DLD1 (cell line): ENCODE measurements at regions not wholly inside any gene's neighbourhood (a gene's known extent, or its start where the extent isn't known, plus 50 kb on each side); places are given as distances from the start of the nearest gene placed in this dataset.
"Not testable (repeated sequence)": the region's sequence is repeated elsewhere in the genome, so short reads cannot be mapped to it uniquely, and the experiment has no call there.

Experiments
- in situ Hi-C: cut with HindIII; loops from 2 replicates; pipeline ENCODE4 v1.10.0; 2017; ENCODE audit warnings: low sequenced_read_pairs

DNA sequence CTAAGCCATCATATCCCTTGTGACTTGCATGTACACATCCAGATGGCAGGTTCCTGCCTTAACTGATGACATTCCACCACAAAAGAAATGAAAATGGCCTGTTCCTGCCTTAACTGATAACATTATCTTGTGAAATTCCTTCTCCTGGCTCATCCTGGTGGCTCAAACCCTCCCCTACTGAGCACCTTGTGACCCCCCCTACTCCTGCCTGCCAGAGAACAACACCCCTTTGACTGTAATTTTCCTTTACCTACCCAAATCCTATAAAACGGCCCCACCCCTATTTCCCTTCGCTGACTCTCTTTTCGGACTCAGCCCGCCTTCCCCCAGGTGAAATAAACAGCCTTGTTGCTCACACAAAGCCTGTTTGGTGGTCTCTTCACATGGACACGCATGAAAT lies 390.0 kb downstream of the TUSC1 start:
- in situ Hi-C loops = not testable (repeated sequence)

DNA sequence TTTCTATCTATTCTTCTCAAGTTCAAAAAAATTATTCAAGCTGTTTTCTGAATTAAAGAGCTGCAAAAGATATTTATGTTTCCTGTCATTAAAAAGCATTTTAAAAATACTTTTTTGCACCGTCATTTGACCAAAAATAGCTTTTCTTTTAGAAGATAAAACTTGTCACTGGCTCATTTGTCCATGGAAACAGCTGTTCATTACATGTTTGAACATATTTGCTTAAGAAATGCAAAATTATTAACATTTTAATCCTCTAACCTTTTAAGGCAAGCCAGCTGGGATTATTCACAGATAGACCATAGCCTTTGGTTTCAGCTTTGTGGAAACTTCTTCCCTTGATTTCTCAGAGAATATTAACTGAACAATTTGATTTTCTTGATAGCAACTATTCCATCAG lies 393.9 kb downstream of the TUSC1 start:
- in situ Hi-C loops = no loop called here

DNA sequence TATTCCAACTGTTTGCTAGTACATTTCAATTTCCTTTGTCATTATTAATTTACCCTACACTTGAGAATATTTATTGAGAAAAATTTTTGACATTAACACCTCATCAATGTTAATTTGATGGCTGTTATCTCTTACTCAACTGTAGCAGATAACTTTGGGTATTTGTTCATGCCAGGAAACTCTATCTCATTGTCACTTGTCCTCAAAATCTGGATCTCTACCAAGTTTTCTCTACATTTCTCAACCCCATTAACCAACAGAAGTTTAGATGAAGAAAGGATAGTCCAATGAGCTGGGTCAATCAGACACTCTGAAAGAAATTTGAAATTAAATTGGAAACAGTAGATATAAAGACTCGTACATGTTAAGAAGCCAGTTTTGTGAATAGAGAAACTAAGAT lies 395.3 kb downstream of the TUSC1 start:
- in situ Hi-C loops = no loop called here

DNA sequence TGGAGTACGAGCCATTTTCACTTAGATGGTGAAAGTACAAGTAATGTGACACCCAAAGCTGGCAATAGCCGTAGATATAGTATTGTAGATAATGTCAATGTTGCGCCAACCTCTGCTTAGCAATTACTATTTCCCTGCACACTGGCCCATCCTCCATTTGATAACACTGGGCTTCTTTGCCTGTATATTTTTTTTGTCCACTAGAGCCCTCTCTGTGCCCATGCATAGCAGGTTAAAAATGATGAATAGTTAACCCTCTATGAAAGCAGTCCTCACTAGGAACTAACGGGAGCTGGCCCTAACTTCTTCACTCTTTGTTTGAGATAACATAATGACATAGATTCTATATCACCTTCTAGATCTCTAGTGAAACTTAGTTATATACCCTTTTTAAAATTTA lies 416.8 kb downstream of the TUSC1 start:
- in situ Hi-C loops = no loop called here

DNA sequence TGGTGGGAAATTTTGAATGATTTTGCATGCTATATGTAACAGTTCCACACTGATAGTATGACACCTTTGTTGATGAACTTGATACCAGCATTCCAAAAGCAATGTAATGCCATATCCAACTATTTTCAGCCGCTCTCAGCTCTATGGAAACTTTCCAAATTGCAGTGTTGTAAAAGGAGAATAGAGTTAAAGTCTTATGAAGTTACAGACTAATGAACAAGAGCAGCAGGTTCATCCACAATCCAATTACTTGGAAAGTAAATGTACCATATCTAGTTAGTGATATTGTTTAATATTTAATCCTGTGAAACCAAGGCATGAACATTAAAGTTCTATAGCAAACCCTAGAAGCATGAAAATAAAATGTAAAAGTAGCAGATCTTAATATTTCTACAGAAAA lies 418.2 kb downstream of the TUSC1 start:
- in situ Hi-C loops = no loop called here

DNA sequence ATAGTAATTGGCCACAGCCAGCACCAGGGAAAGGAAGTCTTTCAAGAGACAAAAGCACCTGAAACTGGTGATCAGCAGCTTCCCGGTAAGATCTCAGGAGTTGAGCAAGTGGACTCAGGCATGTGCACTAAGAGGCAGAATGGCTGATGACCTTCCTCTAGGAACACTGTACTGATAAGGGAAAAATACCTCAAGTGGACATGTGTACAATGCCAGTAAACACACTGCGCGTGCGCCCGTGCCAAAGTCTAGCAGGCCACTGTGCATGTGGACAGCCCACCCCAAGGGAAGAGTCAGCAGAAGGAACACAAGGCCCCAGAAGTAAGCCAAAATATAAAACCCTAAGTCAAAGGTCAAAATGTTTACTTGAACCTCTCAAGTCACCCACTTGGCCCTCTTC lies 423.0 kb downstream of the TUSC1 start:
- in situ Hi-C loops = no loop called here

DNA sequence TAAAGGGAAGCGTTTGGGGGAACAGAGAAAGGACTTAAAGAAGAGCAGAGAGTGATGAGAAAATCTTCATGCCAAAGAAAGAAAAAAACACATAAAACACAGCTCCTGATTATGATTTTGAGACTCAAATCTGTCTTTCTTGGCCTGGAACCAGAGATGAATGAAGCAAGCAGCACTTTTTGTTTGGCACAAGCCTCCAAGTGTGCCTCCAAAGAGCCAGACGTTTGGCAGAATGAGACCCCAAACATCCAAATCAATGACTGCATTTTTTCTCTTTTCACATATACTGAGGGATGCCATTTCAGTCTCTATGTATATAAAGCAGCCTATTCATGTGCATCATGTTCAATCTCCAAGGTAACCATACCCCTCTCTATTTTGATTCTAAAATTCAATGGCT lies 424.2 kb downstream of the TUSC1 start:
- in situ Hi-C loops = no loop called here

DNA sequence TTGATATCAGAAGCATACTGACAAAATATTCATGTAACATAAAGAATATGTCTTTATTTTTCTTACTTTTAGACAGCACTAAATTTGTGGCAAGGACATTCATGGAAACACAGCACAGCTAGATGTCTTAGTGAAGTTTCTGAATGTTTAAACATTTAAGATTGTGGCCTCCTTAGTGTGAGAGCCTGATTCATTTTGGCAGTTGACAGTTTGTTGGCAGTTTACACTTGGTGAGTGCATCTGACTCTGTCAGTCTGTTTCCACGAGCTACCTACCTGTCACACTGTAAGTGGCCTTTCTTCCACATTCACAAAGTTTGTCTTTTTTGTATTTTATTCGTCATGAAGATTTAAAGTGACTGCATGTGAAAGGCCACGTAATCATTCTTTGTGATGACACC lies 436.8 kb downstream of the TUSC1 start:
- in situ Hi-C loops = no loop called here

DNA sequence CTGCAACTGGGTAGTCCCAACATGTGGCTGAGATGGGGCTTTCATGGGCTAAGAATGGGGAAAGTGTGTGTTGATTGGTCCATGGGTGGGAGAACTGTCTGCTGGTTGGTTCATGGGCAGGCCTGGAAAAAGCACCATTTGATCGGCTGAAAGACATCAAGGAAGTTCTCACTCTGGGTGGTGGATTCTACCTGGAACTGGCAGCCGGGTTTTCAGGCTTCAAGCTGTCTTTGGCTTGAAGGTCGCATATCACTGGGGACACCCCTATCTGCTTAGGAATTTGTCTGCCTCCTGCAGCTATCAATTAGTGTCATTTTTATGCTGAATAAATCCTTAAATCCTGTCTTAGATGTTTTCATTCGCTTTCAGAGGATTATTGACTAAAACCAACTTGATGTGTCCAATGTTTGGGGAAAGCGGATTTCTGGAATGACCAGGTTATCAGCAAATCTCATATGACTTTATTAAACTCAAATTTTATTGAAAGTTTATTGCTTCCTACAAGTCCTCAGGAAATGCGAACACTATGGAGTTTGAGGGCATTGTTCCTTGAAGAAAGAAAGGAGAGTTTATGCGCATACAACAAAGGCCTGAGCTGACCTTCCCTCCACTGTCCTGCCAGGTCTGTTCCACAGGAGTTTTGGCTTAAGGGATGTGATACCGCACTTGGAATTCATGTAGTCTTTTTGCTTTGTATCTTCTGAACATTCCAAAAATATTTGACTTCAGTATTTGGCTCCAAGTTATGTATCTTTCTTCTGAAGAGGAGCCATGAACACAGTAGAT lies 451.1 kb downstream of the TUSC1 start:
- in situ Hi-C loops = no loop called here

DNA sequence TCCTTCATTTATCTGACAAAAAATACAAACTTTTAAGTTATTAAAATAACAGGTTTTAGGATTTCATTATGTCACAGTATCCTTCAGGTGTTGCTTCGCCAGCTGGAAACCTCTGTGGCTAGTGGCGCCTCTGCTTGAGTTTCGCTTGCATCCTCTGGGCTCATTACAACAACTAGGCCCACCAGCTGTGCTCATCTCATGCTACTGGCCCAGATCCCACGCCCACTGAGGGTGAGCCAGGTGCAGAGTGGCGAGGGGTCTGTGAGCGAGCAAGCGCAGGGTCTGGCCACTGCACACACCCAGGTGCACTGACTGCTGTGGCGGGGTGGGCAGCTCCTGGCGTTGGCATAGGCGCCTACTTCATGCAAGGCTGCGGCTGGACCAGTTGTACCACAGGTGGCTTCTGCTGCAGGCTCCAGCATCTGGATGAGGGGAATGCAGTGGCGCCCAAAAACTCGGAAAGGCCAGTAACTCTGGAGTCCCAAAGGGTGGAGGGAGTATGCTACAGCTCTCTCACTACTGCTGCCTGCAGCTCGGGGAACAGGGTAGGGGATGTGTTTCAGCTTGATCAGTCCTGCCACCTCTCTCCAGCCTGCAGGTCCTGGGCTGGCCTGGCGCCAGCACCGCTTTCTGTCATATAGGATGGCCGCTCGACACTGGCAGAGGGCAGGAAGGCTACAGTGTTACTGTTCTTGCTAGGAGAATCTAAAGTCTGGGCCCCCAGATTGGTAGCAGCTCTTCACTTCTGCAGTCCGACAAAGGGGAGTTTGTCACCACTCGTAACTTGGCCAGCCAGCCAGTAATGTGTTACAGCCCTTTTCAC lies 452.1 kb downstream of the TUSC1 start:
- in situ Hi-C loops = no loop called here

DNA sequence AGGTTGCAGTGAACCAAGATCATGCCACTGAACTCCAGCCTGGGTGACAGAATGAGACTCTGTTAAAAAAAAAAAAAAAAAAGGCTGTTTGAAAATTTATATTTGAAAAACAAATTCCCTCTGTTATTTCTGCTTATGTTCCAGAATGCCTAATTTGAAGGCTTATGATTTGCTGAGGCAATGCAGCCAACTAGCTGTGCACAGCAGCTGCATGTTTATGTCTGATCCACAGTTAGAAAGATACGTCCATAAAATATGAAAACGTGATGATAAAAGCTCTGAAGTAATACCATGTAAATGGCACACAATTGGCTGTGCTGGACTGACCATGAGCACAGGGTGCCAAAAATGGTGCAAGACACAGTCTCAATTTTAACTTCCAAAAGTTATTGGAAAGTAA lies 453.2 kb downstream of the TUSC1 start:
- in situ Hi-C loops = no loop called here

DNA sequence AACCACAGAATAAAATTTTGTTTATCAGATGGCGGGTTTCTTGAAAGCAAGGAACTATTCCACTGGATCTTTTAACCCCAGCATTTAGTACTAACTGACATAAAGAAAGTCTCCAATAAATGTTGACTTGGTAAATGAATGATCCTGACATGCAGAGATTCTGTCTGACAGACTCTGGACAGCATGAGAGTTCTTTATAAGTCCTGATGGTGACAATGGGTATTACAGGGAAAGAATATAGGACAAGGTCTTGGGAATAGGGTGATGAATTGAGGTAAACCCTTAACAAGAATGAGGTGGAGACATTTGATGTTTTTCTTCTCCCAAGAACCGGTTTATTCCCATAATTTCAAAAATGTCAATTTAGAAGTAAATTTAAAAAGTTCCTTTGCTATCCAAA lies 453.9 kb downstream of the TUSC1 start:
- in situ Hi-C loops = no loop called here

DNA sequence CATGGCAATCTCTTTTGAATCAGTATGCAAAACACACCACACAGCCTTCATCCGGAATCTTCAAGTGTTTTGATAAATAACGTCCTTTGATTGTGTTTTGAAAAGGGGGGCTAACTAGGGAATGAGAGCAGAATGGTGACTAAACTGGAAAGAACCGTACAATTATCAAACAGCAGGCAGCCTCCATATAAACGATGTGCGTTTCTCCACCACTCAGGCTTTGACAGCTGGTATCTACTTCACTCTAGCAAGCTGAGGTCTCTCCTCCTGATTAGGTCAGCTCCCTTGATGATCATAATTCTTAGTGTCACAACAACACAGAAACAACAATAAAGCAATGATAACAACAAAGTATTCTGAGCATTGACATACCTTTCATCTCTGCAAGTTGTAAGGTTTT lies 465.9 kb downstream of the TUSC1 start:
- in situ Hi-C loops = no loop called here

DNA sequence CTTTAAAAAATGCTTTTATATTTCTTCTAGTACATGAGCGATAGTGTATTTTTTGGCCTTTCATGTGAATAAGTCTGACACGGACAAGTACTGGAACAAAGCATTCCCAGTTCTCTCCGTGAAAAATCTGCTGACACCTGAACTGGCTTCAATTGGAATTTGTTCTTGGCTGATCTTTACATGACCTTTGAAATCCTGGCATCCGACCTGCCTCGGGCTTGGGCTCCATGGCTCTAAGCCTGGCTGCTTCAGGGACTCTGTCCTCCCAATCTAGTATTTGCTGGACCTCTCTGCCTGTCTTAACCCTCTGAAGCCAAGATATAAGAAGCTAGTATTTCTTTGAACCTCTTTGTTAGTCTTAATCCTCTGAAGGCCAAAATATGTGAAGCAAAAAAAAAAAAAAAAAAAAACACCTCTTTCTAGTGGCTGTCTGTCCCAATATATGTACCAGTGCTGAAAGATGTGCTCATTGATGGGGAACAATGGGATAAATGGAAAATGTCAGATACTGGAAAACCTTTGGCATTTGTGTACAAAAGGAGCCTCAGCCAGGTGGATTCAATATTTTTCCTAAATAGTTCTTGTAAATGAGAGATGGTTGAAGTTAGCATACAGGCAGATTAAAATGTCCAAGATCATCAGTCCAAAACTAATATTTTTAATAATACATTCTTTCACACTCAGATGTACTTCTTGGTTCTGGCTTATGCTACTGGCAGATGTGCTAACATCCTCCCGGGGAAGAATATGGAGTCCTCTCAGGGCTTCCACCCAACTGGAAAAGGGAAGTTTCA lies 470.6 kb downstream of the TUSC1 start:
- in situ Hi-C loops = no loop called here

DNA sequence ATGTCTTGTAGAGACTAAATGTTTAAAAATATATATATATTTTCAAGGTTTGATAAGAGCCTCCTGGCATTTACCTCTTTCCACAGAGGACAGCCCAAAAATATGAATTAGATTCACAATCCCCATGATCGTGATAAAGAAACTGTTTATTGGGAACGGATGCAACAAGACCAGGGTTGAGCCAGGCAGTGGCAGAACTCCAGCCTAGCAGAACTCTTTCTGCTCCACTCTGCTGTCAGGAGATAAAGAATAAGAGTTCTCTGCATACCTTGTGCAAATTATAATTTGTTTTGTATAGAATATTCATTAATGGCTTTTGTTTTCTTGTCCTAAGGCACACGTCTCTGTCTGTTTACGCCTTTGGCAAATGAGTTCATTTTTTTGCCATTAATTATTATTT lies 472.2 kb downstream of the TUSC1 start:
- in situ Hi-C loops = no loop called here

DNA sequence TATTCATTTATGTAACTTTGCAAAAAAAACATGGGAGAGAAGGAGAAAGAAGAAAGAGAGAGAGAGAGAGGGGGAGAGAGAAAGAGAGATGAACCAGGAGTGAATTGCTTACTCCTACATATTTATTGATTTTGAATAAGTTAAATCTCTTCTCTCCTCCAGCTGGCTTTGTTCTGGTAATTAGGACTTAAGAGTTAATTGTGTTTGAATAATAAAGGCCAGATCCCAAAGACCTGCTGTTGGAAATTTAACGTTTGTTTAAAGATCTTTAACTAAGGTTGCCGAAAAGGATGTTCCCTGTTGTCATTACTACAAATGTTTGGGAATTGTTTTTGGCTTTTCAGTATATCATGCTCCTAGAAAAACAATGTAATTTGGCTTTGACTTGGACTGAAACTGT lies 473.0 kb downstream of the TUSC1 start:
- in situ Hi-C loops = no loop called here

DNA sequence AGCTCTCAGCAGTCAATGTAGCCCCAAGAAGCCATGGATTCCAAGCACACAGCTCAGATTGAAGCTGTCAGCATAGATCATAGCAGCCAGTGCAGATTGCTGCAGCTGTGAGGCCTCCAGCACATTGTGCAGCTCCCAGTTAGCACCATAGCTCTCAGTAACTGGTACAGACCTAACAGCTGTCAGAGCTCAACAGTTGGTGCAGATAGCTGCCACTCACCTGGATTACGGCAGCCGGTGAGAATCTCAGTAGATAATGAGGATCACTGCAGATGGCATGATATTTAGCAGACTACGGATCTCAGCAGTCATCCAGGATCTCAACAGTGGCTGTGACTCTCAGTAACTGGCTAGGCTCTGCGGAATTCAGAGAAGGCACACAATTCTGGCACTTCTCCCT lies 500.4 kb downstream of the TUSC1 start:
- in situ Hi-C loops = no loop called here

DNA sequence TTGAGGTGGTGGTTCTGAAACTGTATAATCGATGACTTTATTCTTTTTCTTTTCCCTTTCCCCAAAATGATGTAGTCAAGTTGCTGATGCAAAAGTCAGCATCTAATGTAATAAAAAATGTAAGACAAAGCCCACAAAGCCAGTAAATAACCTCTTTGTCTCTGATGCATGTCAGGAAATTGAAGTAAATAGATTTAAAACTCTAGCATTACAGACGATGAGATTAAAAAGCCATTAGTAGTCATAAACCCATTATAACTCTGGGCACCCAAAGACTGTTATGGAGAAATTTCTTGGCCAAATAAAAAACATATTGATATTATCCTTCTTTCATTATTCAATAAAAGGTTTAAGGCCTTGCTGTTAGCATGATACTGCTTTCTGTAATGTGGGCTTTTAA lies 548.7 kb downstream of the TUSC1 start:
- in situ Hi-C loops = no loop called here

DNA sequence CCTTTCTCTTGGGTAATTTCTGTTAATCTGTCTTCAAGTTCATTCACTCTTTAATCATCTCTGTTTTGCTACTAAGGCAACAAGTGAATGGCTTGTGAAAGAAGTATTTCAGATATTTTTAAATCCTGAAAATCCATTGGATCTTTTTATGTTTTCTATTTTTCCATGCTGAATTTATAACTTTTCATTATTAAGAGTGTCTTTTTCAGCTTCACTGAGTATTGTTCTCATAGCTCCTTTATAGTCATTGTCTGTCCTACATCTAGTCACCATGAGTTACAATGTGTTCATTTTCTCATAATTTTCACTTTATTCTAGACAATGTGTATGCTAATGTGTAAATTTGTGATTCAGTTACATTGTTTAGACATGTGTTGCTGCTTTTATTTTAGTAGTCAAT lies 556.4 kb downstream of the TUSC1 start:
- in situ Hi-C loops = no loop called here

DNA sequence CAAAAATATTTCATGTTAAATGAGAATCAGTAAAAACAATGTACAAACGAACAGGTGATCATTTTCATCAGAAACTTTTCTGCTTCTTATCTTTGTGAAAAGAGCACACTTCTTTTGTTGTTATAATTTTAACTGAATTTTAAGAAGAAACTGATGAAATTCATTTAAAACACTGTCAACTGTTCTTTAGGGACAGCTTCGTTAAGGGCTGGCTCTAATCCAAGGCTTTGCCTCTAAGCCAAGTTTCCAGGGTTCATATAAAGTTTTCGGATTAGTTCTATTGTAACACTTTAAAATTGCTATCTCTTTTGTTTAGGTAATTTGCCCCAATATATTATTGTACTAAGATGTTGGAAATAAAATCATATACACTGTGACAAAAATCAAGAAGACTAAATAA lies 559.2 kb downstream of the TUSC1 start:
- in situ Hi-C loops = no loop called here

DNA sequence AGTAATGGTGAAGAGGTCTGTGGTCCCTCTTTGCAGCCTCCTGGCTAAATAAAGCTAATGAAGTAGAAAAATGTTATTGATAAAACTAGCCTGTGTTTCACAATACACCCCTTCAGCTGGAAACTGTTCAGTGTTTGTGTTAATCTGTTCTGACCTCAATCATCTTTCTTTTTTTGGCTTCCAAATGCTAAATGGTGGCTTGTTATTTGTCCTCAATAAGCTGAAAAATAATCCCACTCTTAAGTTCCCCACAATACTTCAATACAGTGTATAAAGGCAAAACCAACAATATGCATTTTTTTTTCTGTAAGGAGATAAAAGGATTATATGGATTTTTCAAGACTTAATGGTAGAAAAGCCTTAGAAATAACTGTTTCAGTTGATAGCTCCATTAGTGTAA lies 560.5 kb downstream of the TUSC1 start:
- in situ Hi-C loops = no loop called here

DNA sequence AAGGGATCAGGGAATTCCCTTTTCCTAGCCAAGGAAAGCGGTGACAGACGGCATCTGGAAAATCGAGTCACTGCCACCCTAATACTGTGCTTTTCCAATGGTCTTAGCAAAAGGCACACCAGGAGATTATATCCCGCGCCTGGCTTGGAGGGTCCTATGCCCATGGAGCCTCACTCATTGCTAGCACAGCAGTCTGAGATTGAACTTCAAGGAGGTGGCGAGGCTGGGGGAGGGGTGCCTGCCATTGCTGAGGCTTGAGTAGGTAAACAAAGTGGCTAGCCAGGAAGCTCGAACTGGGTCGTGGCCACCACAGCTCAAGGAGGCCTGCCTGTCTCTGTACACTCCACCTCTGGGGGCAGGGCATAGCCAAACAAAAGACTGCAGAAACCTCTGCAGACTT lies 556.5 kb upstream of the IZUMO3 start:
- in situ Hi-C loops = not testable (repeated sequence)
